ENCODE measurements at regions not wholly inside any gene's neighbourhood (a gene's known extent, or its start where the extent isn't known, plus 50 kb on each side); places are given as distances from the start of the nearest gene placed in this dataset.

- no peak overlapping the region for H2BK5ac ChIP-seq (ENCODE audit: low read depth, low read length, poor library complexity)
- H3K14ac ChIP-seq (ENCODE audit: low read length) = no peak overlapping the region
- H4K91ac ChIP-seq (ENCODE audit: low read depth, low read length) = no peak overlapping the region
- H4K12ac ChIP-seq (ENCODE audit: low read depth, low read length) = no peak overlapping the region
- no peak overlapping the region for H4K8ac ChIP-seq (ENCODE audit: low read depth, low read length)
- H3K4ac ChIP-seq (ENCODE audit: low read depth, low read length) = no peak overlapping the region
- no peak overlapping the region for H2BK12ac ChIP-seq (ENCODE audit: low read length)
- no peaks in the 10 kb centered on the region for H3K27me3 ChIP-seq (ENCODE audit: insufficient read depth, low read length)
- H3K4me3 ChIP-seq (ENCODE audit: low read depth, low read length) = no peak overlapping the region
- H3K79me1 ChIP-seq (ENCODE audit: low read length) = no peaks in the 10 kb centered on the region
- no peaks in the 10 kb centered on the region for H3K9me3 ChIP-seq (ENCODE audit: insufficient read depth, low read depth, low read length)
- H3K4me1 ChIP-seq (ENCODE audit: control insufficient read depth in 1 of 2, insufficient read depth in 2 of 2, low read length in 2 of 2) = no peaks in the 10 kb centered on the region
- no peak overlapping the region for H3K4me2 ChIP-seq (ENCODE audit: low read length)
- no peak overlapping the region for H2AK5ac ChIP-seq (ENCODE audit: low read length)
- H2BK120ac ChIP-seq (ENCODE audit: insufficient read depth, low read length, poor library complexity) = no peak overlapping the region
- no peaks in the 10 kb centered on the region for H3K79me2 ChIP-seq (ENCODE audit: control insufficient read depth, insufficient read depth, low read length, poor library complexity)
- H2AFZ ChIP-seq (ENCODE audit: insufficient read depth, low read length, poor library complexity) = no peak overlapping the region
- no peak for DNase-seq
- no peak overlapping the region for H3K23ac ChIP-seq (ENCODE audit: low read length)
- H3K18ac ChIP-seq (ENCODE audit: low read length) = no peak overlapping the region
- H3K36me3 ChIP-seq (ENCODE audit: control insufficient read depth in 1 of 2, insufficient read depth in 2 of 2, low read length in 2 of 2) = no peaks in the 10 kb centered on the region
- no CpG with 5 or more reads among the region's 9 CpGs for WGBS (ENCODE audit: extremely low coverage, insufficient coverage, insufficient read length)
- no peak overlapping the region for H3K27ac ChIP-seq (ENCODE audit: low read depth, low read length)
- H3K9ac ChIP-seq (ENCODE audit: low read length) = no peak overlapping the region
Observed at GRCh38 chr12:60271816-60272215, 676.0 kb downstream of the SLC16A7 start.

- Histone ChIP-seq H2BK5ac (ENCODE audit: low read depth, low read length, poor library complexity) (no peak overlapping the region), H2BK12ac (ENCODE audit: low read length) (no peak overlapping the region), H3K9me3 (ENCODE audit: insufficient read depth, low read depth, low read length) (peaks cover 14% of the 10 kb centered on the region), H3K4me3 (ENCODE audit: low read depth, low read length) (no peak overlapping the region), H3K79me1 (ENCODE audit: low read length) (no peaks in the 10 kb centered on the region), H3K4me1 (ENCODE audit: control insufficient read depth in 1 of 2, insufficient read depth in 2 of 2, low read length in 2 of 2) (no peaks in the 10 kb centered on the region), H3K9ac (ENCODE audit: low read length) (no peak overlapping the region), H4K91ac (ENCODE audit: low read depth, low read length) (no peak overlapping the region), H3K4ac (ENCODE audit: low read depth, low read length) (no peak overlapping the region), H3K18ac (ENCODE audit: low read length) (no peak overlapping the region), H4K8ac (ENCODE audit: low read depth, low read length) (no peak overlapping the region), H3K14ac (ENCODE audit: low read length) (no peak overlapping the region), H3K4me2 (ENCODE audit: low read length) (no peak overlapping the region), H4K12ac (ENCODE audit: low read depth, low read length) (no peak overlapping the region), H3K79me2 (ENCODE audit: control insufficient read depth, insufficient read depth, low read length, poor library complexity) (no peaks in the 10 kb centered on the region), H3K27me3 (ENCODE audit: insufficient read depth, low read length) (no peaks in the 10 kb centered on the region), H2BK120ac (ENCODE audit: insufficient read depth, low read length, poor library complexity) (no peak overlapping the region), H3K36me3 (ENCODE audit: control insufficient read depth in 1 of 2, insufficient read depth in 2 of 2, low read length in 2 of 2) (no peaks in the 10 kb centered on the region), H3K23ac (ENCODE audit: low read length) (no peak overlapping the region), H3K27ac (ENCODE audit: low read depth, low read length) (no peak overlapping the region), H2AFZ (ENCODE audit: insufficient read depth, low read length, poor library complexity) (no peak overlapping the region), H2AK5ac (ENCODE audit: low read length) (no peak overlapping the region)
- WGBS (ENCODE audit: extremely low coverage, insufficient coverage, insufficient read length) = no CpG with 5 or more reads among the region's 2 CpGs
- DNase-seq = no peak
Observed at GRCh38 chr12:60278209-60278608, 682.4 kb downstream of the SLC16A7 start.

GRCh38 chr12:60279221-60279620 is 683.4 kb downstream of the SLC16A7 start:
- Histone ChIP-seq H2BK12ac (ENCODE audit: low read length) (no peak overlapping the region), H2BK120ac (ENCODE audit: insufficient read depth, low read length, poor library complexity) (no peak overlapping the region), H3K9me3 (ENCODE audit: insufficient read depth, low read depth, low read length) (peaks cover 14% of the 10 kb centered on the region), H3K14ac (ENCODE audit: low read length) (no peak overlapping the region), H3K79me2 (ENCODE audit: control insufficient read depth, insufficient read depth, low read length, poor library complexity) (no peaks in the 10 kb centered on the region), H3K79me1 (ENCODE audit: low read length) (no peaks in the 10 kb centered on the region), H3K9ac (ENCODE audit: low read length) (no peak overlapping the region), H3K18ac (ENCODE audit: low read length) (no peak overlapping the region), H4K91ac (ENCODE audit: low read depth, low read length) (no peak overlapping the region), H4K8ac (ENCODE audit: low read depth, low read length) (no peak overlapping the region), H2AFZ (ENCODE audit: insufficient read depth, low read length, poor library complexity) (no peak overlapping the region), H2BK5ac (ENCODE audit: low read depth, low read length, poor library complexity) (no peak overlapping the region), H3K4ac (ENCODE audit: low read depth, low read length) (no peak overlapping the region), H3K4me3 (ENCODE audit: low read depth, low read length) (no peak overlapping the region), H2AK5ac (ENCODE audit: low read length) (no peak overlapping the region), H3K36me3 (ENCODE audit: control insufficient read depth in 1 of 2, insufficient read depth in 2 of 2, low read length in 2 of 2) (no peaks in the 10 kb centered on the region), H3K4me2 (ENCODE audit: low read length) (no peak overlapping the region), H3K27me3 (ENCODE audit: insufficient read depth, low read length) (no peaks in the 10 kb centered on the region), H3K4me1 (ENCODE audit: control insufficient read depth in 1 of 2, insufficient read depth in 2 of 2, low read length in 2 of 2) (no peaks in the 10 kb centered on the region), H3K23ac (ENCODE audit: low read length) (no peak overlapping the region), H3K27ac (ENCODE audit: low read depth, low read length) (no peak overlapping the region), H4K12ac (ENCODE audit: low read depth, low read length) (no peak overlapping the region)
- no peak for DNase-seq
- no CpG with 5 or more reads among the region's 1 CpG for WGBS (ENCODE audit: extremely low coverage, insufficient coverage, insufficient read length)

GRCh38 chr12:60281522-60281921 is 685.7 kb downstream of the SLC16A7 start:
- Histone ChIP-seq H3K36me3 (ENCODE audit: control insufficient read depth in 1 of 2, insufficient read depth in 2 of 2, low read length in 2 of 2) (no peaks in the 10 kb centered on the region), H2AFZ (ENCODE audit: insufficient read depth, low read length, poor library complexity) (no peak overlapping the region), H3K79me1 (ENCODE audit: low read length) (no peaks in the 10 kb centered on the region), H2BK12ac (ENCODE audit: low read length) (no peak overlapping the region), H3K4ac (ENCODE audit: low read depth, low read length) (no peak overlapping the region), H3K18ac (ENCODE audit: low read length) (no peak overlapping the region), H2BK5ac (ENCODE audit: low read depth, low read length, poor library complexity) (no peak overlapping the region), H3K9ac (ENCODE audit: low read length) (no peak overlapping the region), H4K91ac (ENCODE audit: low read depth, low read length) (no peak overlapping the region), H4K12ac (ENCODE audit: low read depth, low read length) (no peak overlapping the region), H3K4me3 (ENCODE audit: low read depth, low read length) (no peak overlapping the region), H2BK120ac (ENCODE audit: insufficient read depth, low read length, poor library complexity) (no peak overlapping the region), H2AK5ac (ENCODE audit: low read length) (no peak overlapping the region), H3K27ac (ENCODE audit: low read depth, low read length) (no peak overlapping the region), H4K8ac (ENCODE audit: low read depth, low read length) (no peak overlapping the region), H3K9me3 (ENCODE audit: insufficient read depth, low read depth, low read length) (peaks cover 14% of the 10 kb centered on the region), H3K14ac (ENCODE audit: low read length) (no peak overlapping the region), H3K79me2 (ENCODE audit: control insufficient read depth, insufficient read depth, low read length, poor library complexity) (no peaks in the 10 kb centered on the region), H3K27me3 (ENCODE audit: insufficient read depth, low read length) (no peaks in the 10 kb centered on the region), H3K4me1 (ENCODE audit: control insufficient read depth in 1 of 2, insufficient read depth in 2 of 2, low read length in 2 of 2) (no peaks in the 10 kb centered on the region), H3K23ac (ENCODE audit: low read length) (no peak overlapping the region), H3K4me2 (ENCODE audit: low read length) (no peak overlapping the region)
- no CpG with 5 or more reads among the region's 8 CpGs for WGBS (ENCODE audit: extremely low coverage, insufficient coverage, insufficient read length)
- no peak for DNase-seq

Measured in trophoblast cell (in vitro differentiated cells and primary cell).